Peyer's patch (tissue), 4 donors: ENCODE measurements at regions not wholly inside any gene's neighbourhood (a gene's known extent, or its start where the extent isn't known, plus 50 kb on each side); places are given as distances from the start of the nearest gene placed in this dataset.

Experiments
- DNase-seq, 3 donors: peaks; one replicate each; pipeline ENCODE4 v3.0.0-alpha.2; 2017 to 2019
- H3K27ac ChIP-seq, 4 donors: fragments of 200-600 bp; sonication (generic); one replicate each; pipeline ENCODE4 v1.5.1; 2016 to 2019
- H3K27me3 ChIP-seq, 2 donors: fragments of 200-600 bp; sonication (generic); one replicate each; pipeline ENCODE4 v1.5.1; 2019
- H3K36me3 ChIP-seq, 3 donors: fragments of 200-600 bp; sonication (generic); one replicate each; pipeline ENCODE4 v1.5.1; 2016 to 2019
- H3K4me1 ChIP-seq, 4 donors: fragments of 200-600 bp; sonication (generic); one replicate each; pipeline ENCODE4 v1.5.1; 2016 to 2019
- H3K4me3 ChIP-seq, 4 donors: fragments of 200-600 bp; sonication (generic); 1 replicate in 3 of 4; 2 replicates in 1 of 4; pipeline ENCODE4 v1.5.1; 2016 to 2019; ENCODE audit warnings: mild to moderate bottlenecking in 1 of 4
- H3K9me3 ChIP-seq, 4 donors: fragments of 200-600 bp; sonication (generic); one replicate each; pipeline ENCODE4 v1.5.1; 2016 to 2019; ENCODE audit warnings: mild to moderate bottlenecking in 1 of 4
- POLR2A ChIP-seq, 2 donors: fragments of 450-650 bp; IDR thresholded peaks; one replicate each; pipeline ENCODE4 v1.5.1; 2017; ENCODE audit warnings: antibody characterized with exemption in 2 of 2, mild to moderate bottlenecking in 2 of 2, moderate library complexity in 2 of 2
- TF ChIP-seq, protein P1 (sequence below), 6 experiments: fragments of 450-650 bp in 4 of 6; fragments of 200-600 bp in 2 of 6; sonication (generic) in 1 of 6; IDR thresholded peaks; one replicate each; pipeline ENCODE4 v1.5.1; 2017 to 2019; ENCODE audit warnings: antibody characterized with exemption in 6 of 6, mild to moderate bottlenecking in 3 of 6, moderate library complexity in 1 of 6

- TF ChIP-seq, protein P1, sequence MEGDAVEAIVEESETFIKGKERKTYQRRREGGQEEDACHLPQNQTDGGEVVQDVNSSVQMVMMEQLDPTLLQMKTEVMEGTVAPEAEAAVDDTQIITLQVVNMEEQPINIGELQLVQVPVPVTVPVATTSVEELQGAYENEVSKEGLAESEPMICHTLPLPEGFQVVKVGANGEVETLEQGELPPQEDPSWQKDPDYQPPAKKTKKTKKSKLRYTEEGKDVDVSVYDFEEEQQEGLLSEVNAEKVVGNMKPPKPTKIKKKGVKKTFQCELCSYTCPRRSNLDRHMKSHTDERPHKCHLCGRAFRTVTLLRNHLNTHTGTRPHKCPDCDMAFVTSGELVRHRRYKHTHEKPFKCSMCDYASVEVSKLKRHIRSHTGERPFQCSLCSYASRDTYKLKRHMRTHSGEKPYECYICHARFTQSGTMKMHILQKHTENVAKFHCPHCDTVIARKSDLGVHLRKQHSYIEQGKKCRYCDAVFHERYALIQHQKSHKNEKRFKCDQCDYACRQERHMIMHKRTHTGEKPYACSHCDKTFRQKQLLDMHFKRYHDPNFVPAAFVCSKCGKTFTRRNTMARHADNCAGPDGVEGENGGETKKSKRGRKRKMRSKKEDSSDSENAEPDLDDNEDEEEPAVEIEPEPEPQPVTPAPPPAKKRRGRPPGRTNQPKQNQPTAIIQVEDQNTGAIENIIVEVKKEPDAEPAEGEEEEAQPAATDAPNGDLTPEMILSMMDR (IDR thresholded peaks at IDR 0.05): no peak
- TF ChIP-seq POLR2A (IDR thresholded peaks at IDR 0.05): no peak
- no peaks in the 10 kb centered on the region for H3K4me1 ChIP-seq
- H3K27ac ChIP-seq: no peak overlapping the region
- no peak overlapping the region for H3K4me3 ChIP-seq
- no peak for DNase-seq
- H3K36me3 ChIP-seq: no peaks in the 10 kb centered on the region
- H3K27me3 ChIP-seq: no peaks in the 10 kb centered on the region
- no peaks in the 10 kb centered on the region for H3K9me3 ChIP-seq
These were observed 106.5 kb downstream of the APOB start for GRCh38 chr2:20937353-20937752.

DNA sequence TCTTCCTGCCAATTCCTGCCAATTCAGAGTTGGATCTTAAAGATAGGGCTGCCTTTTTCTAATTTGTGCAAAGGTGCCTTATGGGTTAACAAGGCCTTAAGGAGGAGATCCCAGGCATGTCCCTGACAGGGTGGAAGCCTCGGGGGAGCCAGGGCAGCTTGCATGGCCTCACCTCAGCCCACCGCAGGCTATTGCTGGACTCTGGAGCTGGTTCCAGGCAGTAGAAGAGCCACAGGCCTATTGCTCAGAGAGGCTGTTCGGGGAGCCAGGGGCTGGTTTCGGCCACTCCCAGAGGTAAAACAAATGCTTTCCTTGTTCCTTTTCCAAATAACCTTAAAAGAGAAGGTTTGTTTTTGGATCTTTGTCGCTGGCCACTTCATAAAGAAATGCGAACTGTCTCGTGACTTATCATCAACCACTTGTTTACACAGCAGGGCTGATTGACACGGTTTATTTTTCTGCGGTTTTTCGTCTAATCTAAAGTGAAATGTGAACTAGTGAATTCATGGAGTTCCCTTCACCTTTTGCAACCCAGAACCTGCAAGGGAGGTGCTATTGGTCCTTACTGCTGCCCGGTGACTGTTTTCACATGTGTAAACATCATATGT lies 108.6 kb downstream of the APOB start:
- no peaks in the 10 kb centered on the region for H3K27me3 ChIP-seq
- no peak overlapping the region for H3K27ac ChIP-seq
- no peaks in the 10 kb centered on the region for H3K9me3 ChIP-seq
- no peaks in the 10 kb centered on the region for H3K36me3 ChIP-seq
- no peaks in the 10 kb centered on the region for H3K4me1 ChIP-seq
- H3K4me3 ChIP-seq: no peak overlapping the region
- DNase-seq: no peak
- TF ChIP-seq, protein P1 (IDR thresholded peaks at IDR 0.05): no peak
- no peak for TF ChIP-seq POLR2A (IDR thresholded peaks at IDR 0.05)

DNA sequence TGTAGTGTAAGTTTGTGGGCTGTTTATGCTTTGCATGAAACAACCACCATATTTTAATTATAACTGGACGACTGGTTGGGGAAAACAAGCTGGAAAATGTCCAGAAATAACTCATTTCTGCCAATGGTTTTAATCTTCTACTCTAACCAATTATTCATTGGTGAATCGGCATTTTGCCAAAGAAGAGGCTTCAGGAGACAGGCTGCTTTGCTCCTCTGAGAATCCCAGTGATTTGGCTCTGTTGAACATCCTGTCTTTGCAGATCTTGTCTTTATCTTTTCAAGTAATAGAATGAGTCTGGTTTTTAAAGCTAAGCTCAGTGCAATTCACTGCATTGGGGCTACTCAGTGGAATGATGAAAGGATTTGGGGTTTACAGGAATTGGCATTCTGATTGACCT lies 109.6 kb downstream of the APOB start:
- H3K36me3 ChIP-seq: no peaks in the 10 kb centered on the region
- DNase-seq: no peak
- no peaks in the 10 kb centered on the region for H3K9me3 ChIP-seq
- H3K27ac ChIP-seq: no peak overlapping the region
- no peak overlapping the region for H3K4me3 ChIP-seq
- no peaks in the 10 kb centered on the region for H3K4me1 ChIP-seq
- TF ChIP-seq POLR2A (IDR thresholded peaks at IDR 0.05): no peak
- TF ChIP-seq, protein P1 (IDR thresholded peaks at IDR 0.05): no peak
- H3K27me3 ChIP-seq: no peaks in the 10 kb centered on the region

DNA sequence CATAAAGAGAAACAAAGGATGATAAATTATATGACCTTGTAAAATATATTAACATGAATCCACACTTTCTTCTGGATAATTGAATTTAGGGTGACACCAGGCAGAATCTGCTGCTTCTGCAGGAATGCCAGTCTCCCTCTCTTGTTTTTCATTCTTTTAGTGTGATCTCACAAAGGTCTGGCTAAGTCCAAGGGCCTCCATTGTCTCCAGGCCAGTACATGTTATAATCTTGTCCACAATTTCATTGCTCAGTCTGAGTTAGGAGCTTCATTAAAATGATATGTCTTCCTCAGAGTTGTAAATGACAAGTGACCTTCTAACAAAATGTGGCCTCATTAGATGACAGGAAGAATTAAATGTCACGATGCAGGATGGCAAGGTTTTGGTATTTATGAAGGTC lies 110.2 kb downstream of the APOB start:
- H3K36me3 ChIP-seq: no peaks in the 10 kb centered on the region
- H3K9me3 ChIP-seq: peaks cover 0 to under 1% (median 0%) of the 10 kb centered on the region in 4 donors
- H3K27ac ChIP-seq: no peak overlapping the region
- no peak for DNase-seq
- no peaks in the 10 kb centered on the region for H3K4me1 ChIP-seq
- H3K27me3 ChIP-seq: no peaks in the 10 kb centered on the region
- no peak overlapping the region for H3K4me3 ChIP-seq
- TF ChIP-seq POLR2A (IDR thresholded peaks at IDR 0.05): no peak
- TF ChIP-seq, protein P1 (IDR thresholded peaks at IDR 0.05): no peak

DNA sequence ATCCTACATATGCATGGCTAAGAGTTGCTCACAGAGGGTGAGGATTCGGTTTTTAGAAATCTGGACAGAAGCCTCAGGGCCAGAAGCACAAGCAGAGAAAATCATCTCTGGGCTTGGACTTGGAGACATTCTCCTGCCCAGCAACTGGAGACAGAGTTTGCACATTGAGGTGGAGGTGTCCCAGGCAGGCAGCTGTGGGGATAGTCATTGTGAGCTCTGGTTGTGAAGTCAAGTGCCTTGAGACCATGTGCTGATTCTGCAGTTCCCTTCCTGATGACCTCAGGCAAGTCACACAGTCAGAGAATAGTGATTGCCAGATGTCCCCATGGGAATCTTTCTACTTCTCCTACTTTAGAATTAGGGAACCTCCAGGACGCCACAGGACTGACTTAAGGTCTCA lies 108.4 kb upstream of the LDAH start:
- Histone ChIP-seq H3K4me3 (no peak overlapping the region), H3K9me3 (peaks cover 0 to 4% (median 0%) of the 10 kb centered on the region in 4 donors), H3K4me1 (no peaks in the 10 kb centered on the region), H3K36me3 (no peaks in the 10 kb centered on the region), H3K27ac (no peak overlapping the region), H3K27me3 (no peaks in the 10 kb centered on the region)
- DNase-seq: no peak
- TF ChIP-seq, protein P1 (IDR thresholded peaks at IDR 0.05): no peak
- no peak for TF ChIP-seq POLR2A (IDR thresholded peaks at IDR 0.05)

- DNase-seq: no peak
- Histone ChIP-seq H3K4me3 (no peak overlapping the region), H3K9me3 (peaks cover 0 to 4% (median 0%) of the 10 kb centered on the region in 4 donors), H3K36me3 (no peaks in the 10 kb centered on the region), H3K4me1 (no peaks in the 10 kb centered on the region), H3K27ac (no peak overlapping the region), H3K27me3 (no peaks in the 10 kb centered on the region)
- TF ChIP-seq, protein P1 (IDR thresholded peaks at IDR 0.05): no peak
- TF ChIP-seq POLR2A (IDR thresholded peaks at IDR 0.05): no peak
These were observed 108.0 kb upstream of the LDAH start for GRCh38 chr2:20930928-20931327.
